A204.1 (cell line): ENCODE measurements at regions not wholly inside any gene's neighbourhood (a gene's known extent, or its start where the extent isn't known, plus 50 kb on each side); places are given as distances from the start of the nearest gene placed in this dataset.
"Not testable (repeated sequence)": the region's sequence is repeated elsewhere in the genome, so short reads cannot be mapped to it uniquely, and the experiment has no call there.

Experiments used
- FAIRE-seq: peaks from 2 replicates; lab custom pipeline; 2012; peaks lifted over from hg19 to GRCh38; lab: Jason Lieb, UNC

DNA sequence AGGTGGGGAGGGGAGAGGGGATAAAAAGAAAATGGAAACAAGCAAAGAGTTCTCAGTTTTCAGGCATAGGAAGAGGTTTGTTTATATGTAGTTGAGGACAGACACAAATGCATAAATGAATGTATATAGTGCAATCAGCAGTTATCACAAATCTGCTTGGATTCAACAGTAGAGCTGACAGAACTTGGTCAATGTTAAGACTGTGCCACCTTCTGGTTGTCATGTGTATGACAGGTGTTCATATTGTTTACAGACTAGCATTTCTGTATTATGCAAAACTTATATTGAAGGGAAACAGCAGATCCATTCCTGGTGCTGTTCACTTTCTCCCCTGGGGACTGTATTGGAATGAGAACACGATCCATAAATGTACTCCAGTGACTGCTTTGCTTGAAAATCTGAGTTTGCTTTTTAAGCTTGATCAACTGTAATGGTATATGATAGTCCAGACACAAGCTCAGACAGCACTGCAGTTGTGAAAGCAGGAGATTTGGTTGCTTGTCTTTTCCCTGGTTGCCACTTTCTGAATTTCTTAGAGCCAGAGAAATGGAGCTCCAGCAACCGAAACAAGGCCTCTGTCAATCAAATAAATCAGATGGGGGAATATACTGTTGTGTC, 319.5 kb upstream of the OBI1 start:
- FAIRE-seq = peak; percentile 88

DNA sequence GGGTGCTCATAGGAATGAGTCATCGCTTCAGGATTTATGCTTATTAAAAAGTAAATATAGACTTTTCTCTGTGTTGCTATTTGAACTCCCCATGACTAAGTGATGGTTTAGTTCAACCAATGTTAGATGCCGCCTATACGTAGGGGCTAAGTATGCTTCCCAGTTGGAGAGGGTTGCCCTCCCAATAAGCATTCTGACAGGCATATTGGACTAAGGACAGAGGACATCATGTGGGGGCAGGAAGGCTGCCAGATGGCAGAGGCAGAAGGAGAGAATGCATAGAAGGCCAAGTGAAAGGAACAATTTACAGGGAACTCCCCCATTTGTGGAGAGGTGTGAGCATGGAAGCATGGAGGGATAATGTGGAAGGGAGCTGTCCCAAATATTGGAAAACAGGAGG, 318.4 kb upstream of the OBI1 start:
- no peak for FAIRE-seq

DNA sequence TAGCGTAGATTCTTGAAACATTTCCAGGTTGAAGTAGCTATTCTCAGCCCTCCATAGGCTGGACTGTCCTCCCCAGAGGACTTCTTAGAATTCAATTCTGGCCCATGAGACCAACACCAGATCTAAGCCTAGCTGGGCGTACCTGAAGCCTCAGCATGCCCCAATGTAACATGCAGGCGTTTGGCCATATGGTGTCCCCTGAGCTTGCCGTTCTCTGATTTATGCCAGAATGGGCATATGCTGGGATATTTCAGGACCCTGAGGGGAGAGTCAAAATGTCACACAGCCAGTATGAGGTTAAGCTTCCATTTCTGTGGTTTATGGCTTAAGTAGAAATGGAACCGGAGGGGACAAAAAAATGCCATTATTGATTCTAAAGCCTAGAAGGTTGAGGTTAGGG, 317.7 kb upstream of the OBI1 start:
- no peak for FAIRE-seq

DNA sequence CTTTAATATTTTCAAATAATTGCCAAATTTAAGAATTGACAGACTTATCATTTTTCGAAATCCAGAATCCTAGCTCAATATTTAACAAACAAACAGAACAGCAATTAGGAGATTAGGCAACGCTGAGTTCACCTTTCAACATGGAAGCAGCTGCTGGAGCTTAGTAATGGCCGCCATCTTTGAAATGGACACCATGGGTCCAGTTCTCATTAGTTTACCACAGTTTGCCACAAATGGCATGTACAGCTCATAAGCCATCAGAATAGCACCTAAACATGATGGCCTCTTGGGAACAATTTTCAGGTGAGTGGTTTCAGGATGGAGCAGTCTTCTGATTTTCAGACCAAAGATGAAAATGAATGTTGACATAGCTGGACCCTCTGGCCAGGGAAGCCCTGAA, 313.6 kb upstream of the OBI1 start:
- FAIRE-seq = no peak

DNA sequence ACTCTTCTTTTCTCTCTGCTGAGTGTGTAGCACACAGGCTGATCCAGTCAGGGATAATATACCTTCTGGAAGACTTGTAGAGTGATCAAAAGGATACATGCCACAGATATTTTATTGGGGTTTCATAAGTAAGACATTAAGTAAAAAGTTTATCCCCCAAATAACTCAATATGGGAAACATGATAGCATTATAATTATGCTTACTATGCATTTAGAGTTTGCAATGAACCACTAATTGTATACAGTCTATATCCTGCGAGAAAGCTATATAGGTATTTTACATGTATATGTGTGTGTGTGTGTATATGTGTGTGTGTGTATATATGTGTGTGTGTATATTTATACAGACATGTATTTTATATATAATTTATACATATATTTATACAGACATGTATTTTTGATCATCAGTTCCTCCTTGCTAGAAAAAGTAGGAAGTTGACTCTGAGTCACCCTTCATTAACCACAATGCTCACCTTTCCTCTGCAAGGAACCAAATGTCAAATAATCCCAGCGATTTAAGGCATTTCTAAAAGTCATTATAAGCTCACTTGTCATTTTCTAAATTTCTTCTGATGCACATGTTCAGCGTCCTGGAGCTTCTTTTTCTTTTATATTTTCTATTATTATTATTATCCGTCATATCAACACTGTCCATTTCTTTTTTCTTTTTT, 312.5 kb upstream of the OBI1 start:
- FAIRE-seq = no peak

DNA sequence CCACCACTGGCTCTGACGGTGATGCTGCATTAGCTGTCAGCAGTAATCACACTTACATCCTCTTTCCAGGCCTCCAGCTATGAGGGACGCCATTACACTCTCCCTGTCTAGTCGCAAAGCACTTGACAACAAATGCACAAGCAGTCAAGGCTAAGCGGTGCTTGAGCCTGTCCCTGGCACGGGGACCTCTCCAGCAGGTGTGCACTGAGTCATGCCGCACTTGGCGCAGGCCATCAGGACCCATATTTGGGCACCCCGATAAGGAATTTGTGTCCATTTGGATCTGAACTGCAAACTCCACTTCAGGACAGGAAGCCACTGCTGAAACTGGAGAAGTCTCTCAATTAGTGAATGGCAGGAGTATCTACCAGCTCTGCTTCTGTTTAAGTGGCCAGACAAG, 301.9 kb upstream of the OBI1 start:
- no peak for FAIRE-seq

DNA sequence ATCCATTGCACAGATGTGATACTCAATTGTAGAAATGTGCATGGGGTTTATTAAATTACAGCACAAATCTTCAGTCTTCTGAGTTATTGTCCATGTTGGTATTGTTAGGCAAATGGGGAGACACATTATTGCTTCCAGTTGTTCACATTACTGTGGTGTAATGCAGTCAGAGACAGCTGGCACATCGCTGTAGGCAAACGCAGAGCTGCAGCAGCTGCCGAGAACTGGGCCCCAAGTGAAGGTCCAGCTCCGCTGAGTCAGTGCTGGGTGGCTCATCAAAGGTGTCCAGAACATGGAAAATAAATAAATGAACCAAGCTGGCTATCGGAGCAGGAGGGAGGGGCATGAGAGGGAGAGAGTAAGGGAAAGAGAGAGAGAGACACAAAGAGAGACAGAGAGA, 299.1 kb upstream of the OBI1 start:
- no peak for FAIRE-seq

DNA sequence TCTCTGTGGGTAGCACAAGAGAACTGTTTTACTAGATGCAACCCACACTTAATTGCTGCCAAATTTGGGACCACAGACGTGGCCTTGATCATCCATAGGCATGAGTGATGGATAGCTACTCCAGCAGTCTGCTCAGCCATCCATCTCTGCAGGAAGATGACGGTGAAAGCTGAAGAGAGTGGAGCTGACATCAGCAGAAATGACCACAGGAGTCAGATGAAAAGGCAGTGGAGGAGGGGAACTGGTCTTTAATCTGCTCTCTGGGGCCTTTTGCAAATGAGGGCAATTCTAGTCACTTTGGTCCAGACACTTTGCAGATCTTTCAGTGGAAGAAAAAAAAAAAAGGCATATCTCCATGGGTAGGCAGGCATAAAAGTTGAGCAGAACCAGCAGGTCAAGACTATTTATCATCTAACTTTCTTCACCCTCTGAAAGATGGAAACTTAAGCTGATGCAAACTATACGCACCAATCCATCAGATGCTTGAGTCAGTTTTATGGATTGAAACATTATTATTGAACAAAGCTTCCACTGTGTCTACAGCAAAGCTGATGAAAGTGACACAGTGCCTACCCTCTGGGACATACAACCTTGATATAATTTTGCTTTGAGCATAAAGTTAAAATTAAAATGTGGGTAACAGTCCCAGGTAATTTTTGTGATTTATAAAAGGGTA, 281.6 kb upstream of the OBI1 start:
- FAIRE-seq = no peak

DNA sequence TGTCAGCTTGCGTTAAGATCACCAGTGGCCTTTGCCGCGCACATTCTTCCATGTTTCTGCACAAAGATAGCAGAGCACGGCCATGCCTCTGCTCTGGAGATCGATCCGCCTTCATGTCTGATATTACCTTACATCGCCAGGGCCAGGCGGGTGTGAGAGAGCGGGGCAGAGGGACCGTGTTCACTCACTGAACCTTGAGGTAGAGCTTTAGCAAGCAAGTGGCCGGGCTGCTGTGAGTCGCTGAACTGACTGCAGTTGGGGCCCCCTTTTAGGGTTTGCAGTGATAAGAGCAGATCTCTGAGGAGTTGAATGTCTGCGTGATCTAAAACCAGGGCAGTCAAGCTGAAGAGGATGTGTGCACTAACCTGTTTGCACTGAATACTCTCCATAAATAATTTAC, 275.4 kb upstream of the OBI1 start:
- FAIRE-seq = no peak

DNA sequence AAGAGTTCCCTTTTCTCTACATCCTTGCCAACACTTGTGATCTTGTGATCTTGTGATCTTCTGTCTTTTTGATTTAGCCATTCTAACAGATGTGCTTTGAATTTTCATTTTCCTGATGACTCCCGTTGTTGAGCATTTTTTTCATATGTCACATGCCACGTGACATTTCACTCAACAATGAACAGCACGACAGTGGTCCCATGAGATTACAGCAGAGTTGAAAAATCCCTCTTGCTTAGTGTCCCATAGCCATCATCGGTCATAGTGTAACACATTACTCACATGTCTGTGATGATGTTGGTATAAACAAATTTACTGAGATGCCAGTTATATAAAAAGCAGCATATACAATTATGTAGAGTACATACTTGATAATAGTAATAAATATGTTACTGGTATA, 256.1 kb upstream of the OBI1 start:
- FAIRE-seq = no peak

DNA sequence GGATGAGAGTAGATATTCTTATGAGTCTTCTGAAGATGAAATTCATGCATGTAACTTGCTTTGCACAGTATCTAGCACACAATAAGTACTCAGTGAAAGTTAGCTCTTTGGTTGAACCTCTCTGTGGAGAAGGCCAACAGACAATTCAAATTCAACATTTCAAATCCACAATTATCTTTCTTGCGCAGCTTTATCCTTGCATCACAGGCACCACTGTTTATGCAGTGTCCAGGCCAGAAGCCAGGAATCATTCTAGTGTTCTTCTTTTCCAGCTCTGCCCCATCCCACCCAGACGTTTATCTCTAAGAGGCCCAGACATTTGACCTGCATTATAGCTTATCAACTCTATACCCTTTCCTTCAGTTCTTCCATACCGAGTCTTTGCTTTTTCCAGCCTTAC, 254.7 kb upstream of the OBI1 start:
- no peak for FAIRE-seq

DNA sequence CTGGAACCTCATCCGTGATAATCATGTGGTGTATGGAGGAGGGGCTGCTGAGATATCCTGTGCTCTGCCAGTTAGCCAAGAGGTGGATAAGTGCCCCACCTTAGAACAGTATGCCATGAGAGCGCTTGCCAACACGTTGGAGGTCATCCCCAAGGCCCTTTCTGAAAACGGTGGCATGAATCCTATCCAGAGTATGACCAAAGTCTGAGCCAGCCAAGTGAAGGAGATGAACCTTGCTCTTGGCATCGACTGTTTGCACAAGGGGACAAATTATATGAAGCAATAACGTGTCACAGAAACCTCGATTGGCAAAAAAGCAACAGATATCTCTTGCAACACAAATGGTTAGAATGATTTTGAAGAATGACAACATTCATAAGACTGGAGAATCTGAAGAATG, 251.2 kb upstream of the OBI1 start:
- no peak for FAIRE-seq

DNA sequence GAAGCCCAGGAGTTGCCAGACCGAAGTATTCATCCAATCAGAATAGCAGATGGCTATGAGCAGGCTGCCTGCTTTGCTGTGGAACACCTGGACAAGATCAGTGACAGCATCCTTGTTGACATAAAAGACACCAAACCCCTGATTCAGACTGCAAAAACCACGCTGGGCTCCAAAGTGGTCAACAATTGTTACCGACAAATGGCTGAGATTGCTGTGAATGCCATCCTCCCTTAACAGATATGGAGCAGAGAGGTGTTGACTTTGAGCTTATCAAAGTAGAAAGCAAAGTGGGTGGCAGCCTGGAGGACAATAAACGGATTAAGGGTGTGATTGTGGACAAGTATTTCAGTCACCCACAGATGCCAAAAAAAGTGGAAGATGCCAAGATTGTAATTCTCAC, 250.3 kb upstream of the OBI1 start:
- no peak for FAIRE-seq

DNA sequence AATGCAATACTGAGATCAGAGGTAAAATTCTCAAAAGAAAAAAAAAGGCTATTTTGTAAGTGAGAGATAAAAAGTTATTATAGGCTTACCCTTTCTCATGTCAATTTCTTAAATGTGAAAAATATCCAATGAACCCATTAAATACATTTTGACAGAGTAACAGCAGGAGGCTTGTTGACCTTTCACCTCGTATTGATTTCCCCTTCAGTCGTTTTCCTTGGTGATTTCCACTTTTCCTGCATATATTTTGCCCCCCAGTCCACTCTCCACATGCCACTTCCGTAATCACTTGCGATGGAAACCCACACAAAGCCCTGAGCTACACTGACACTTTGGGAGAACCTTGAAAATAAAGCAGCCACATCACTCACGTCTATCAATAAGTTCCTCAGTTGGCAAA, 248.1 kb upstream of the OBI1 start:
- no peak for FAIRE-seq

DNA sequence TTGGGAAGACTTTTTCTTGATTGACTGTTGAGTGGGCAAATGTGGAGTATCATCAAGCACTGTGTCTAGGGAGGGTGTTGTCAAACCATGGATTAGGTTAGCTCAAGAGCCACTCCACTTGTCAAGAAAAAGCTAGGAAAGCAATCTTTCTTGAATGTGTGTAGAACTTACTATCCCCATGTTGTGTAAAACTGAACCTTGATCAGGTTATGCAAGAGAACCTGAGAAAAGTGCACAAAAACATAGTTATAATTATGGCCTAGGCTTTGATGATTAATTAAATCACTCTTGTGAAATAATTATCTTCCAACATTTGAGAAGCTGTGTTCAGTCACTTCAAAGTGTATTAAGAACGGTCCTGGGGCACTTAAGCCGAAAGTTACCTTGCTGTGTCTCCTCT, 238.2 kb upstream of the OBI1 start:
- FAIRE-seq = no peak

DNA sequence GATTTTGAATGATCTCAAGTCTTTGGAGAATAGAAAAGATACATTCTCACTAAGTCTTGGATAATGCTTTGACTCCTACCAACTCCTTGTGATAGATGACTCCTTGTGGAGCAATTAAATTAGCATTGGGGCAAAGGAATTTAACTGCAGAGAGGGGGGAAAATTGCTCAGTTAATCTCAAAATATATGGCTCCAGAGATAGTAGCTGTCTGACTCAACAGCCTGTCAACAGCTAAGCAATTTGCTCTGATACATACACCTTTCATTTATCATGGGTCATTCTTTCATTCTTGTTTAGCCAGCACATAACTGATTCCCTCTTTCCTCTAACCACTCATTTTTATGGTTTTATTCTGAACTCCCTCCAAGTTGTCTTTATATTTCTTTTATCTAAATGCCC, 225.6 kb upstream of the OBI1 start:
- FAIRE-seq = no peak

DNA sequence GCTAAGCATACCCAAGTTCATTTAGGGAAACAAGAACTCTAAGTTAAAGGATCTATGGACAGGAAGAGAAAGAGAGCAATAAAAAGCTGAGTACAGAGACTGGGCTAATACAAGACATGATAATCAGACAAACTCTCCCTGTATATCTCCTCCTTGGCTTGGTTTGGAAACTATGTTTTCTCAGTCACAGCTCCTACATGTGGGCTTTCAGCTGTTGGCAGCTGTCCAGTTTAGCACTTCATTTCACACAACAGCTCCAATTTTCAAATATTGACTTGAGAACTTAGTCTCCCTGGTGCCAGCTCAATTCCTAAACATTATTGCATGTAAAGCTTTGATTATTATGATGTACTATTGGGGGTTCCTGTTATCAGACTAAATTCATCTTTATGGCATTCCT, 222.8 kb upstream of the OBI1 start:
- FAIRE-seq = no peak

DNA sequence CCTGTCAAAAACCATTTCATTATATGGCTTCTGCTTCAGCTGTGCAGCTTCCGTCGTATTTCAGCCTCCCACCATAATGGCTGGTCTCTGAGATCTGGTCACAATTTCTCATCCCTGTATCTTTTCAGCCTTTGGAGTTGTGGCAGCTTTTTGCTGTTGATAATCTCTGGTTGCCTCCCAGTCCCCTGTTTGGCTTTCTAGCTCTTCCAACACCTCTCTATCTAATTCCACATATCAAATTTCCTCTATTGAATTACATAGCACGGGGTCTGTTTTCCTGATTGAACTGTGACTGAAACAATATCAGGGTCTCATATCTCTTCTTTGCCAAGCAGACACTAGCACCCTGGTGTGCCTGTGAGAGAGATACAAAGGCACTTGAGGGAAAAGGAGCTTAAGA, 222.1 kb upstream of the OBI1 start:
- FAIRE-seq = no peak

DNA sequence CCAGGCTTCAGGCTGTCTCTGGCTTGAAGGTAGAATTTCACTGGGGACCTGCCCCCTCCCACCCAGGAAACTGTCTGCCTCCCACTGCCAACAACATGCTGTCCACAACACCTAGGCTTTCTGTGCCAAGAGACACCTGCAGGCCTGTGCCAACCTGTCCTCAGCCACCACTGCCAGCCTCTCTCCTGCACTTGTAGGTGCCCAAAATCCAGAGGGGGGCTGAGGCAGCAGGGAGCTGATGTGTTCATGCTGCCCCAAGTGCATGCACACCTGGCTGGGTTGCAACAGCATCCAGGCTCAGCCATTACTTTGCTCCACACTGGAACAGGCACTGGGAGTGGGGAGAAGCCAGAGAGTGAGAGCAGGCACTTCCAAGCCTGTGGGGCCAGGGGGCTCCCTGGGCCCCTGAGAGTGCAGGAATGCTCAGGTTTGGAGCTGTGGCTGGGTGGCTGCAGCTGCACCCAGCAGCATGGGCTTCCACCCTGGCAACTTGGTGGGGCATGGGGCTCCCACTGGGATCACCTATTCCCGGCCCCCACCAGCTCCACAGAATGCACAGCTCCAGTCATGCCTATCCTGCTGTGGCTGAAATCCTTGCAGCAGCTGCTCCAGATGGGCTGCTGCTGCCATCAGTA, 218.1 kb upstream of the OBI1 start:
- FAIRE-seq = no peak

DNA sequence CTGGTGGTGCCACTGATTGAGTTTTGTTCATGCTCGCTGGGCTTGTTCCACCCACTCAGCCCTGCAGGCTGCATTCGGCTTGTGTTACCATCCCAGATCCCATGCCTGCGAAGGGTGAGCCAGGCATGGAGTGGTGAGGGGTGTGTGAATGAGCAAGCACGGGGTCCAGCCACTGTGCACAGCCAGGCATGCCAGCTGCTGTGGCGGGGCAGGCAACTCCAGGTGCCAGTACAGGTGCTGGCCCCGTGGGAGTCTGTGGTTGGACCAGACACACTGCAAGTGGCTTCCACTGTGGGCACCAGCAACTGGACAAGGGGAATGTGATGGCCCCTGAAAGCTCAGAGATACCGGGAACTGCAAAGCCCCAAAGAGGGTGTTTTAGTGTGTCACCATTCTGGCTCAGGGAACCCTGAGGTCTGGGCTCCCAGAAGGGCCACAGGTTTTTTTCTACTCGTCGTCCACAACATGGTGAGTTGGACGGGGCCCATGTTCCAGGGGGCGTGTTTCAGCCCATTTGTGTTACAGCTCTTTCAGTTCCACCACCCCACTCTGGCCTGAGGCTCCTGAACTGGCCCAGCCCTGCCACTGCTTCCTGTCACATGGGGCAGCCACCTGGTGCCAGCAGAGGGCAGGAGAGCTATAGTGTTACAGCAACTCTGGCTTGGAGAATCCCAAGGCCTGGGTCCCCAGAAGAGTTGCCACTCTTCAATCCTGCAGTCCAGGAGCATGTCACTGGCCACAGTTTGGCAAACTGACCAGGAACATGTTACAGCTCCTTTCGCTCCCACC, 217.0 kb upstream of the OBI1 start:
- FAIRE-seq = no peak

DNA sequence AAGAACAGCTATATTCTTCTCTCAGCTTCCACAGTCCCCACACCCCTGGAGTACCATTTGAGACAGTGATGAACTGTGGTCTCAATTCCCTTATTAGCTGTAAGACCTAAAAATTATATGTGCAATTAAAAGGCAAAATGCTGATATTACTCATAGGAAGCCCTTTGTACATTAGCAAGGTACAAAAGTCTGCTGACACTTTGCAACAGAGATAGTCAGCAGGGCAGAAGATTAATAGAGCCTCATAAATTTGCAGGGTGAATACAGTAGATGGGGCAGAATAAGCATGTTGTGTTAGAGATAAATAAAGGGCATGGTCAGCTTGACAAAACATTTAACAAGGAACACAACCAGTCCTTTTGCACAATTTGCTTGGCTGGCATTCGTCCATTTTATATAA, 210.0 kb upstream of the OBI1 start:
- no peak for FAIRE-seq

DNA sequence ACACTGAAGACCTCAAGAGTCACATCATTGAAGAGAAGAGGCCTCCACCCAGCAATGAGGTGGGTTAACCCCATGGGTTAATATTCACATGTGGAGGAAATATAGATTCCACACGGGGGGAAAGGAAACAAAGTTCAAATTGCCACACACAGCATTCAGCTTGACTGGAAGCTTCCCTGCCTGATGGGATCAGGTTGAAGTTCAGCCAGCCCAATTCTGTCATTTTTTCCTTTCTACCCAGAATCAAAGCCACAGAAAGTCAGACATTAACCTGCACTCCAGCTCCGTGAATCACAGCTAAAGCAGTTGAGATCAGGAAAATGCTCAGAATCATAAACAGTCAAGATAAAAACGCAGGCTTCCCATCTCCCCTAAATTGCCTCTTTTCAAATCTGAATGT, 208.7 kb upstream of the OBI1 start:
- FAIRE-seq = no peak

DNA sequence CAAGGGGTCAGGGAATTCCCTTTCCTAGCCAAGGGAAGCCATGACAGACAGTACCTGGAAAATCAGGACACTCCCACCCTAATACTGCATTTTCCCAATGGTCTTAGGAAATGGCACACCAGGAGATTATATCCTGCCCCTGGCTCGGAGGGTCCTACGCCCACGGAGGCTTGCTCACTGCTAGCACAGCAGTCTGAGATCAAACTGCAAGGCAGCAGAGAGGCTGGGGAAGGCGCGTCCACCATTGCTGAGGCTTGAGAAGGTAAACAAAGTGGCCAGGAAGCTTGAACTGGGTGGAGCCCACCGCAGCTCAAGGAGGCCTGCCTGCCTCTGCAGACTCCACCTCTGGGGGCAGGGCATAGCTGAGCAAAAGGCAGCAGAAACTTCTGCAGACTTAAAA, 207.1 kb upstream of the OBI1 start:
- not testable (repeated sequence) for FAIRE-seq
